Suprapubic skin (tissue), 4 donors: ENCODE measurements at regions not wholly inside any gene's neighbourhood (a gene's known extent, or its start where the extent isn't known, plus 50 kb on each side); places are given as distances from the start of the nearest gene placed in this dataset.

Experiments
- DNase-seq, 2 donors: peaks; one replicate each; pipeline ENCODE4 v3.0.0-alpha.2; 2019; ENCODE audit warnings: low spot score in 2 of 2
- H3K27ac ChIP-seq: fragments of 200-600 bp; sonication (generic); one replicate; pipeline ENCODE4 v1.5.1; 2019
- H3K27me3 ChIP-seq: fragments of 200-600 bp; sonication (generic); one replicate; pipeline ENCODE4 v1.5.1; 2019
- H3K36me3 ChIP-seq: fragments of 200-600 bp; sonication (generic); one replicate; pipeline ENCODE4 v1.5.1; 2019
- H3K4me1 ChIP-seq: fragments of 200-600 bp; sonication (generic); one replicate; pipeline ENCODE4 v1.5.1; 2019
- H3K4me3 ChIP-seq: fragments of 200-600 bp; sonication (generic); one replicate; pipeline ENCODE4 v1.5.1; 2019; ENCODE audit warnings: mild to moderate bottlenecking
- H3K9me3 ChIP-seq: fragments of 200-600 bp; sonication (generic); one replicate; pipeline ENCODE4 v1.5.1; 2019
- CTCF ChIP-seq, 2 donors: fragments of 200-600 bp in 1 of 2; fragments of 450-650 bp in 1 of 2; sonication (generic) in 1 of 2; IDR thresholded peaks; one replicate each; pipeline ENCODE4 v1.5.1; 2016 to 2019; ENCODE audit warnings: antibody characterized with exemption in 2 of 2, mild to moderate bottlenecking in 1 of 2, moderate library complexity in 1 of 2
- EP300 ChIP-seq: sonication (generic); formaldehyde crosslinking; IDR thresholded peaks from one replicate; pipeline ENCODE4 v1.6.1; 2017; ENCODE audit warnings: antibody characterized with exemption
- POLR2A ChIP-seq, 2 donors: fragments of 450-650 bp; IDR thresholded peaks; one replicate each; pipeline ENCODE4 v1.6.1; 2017; ENCODE audit warnings: antibody characterized with exemption in 2 of 2, mild to moderate bottlenecking in 2 of 2, moderate library complexity in 2 of 2
- POLR2AphosphoS5 ChIP-seq, 3 donors: sonication (generic); formaldehyde crosslinking; IDR thresholded peaks; one replicate each; pipeline ENCODE4 v1.6.1; 2017; ENCODE audit warnings: antibody characterized with exemption in 3 of 3
- WGBS: methylation state at CpG from one replicate; pipeline ENCODE4 v1.1.5; 2018; 5-methylcytosine and 5-hydroxymethylcytosine counted together

GRCh38 chr13:90352763-90353162 is 994.7 kb upstream of the MIR17HG start:
- no peak overlapping the region for H3K27ac ChIP-seq
- no peaks in the 10 kb centered on the region for H3K9me3 ChIP-seq
- no peaks in the 10 kb centered on the region for H3K4me1 ChIP-seq
- H3K4me3 ChIP-seq, result no peak overlapping the region
- H3K27me3 ChIP-seq, result no peaks in the 10 kb centered on the region
- TF ChIP-seq EP300, result no peak
- TF ChIP-seq POLR2AphosphoS5 (IDR thresholded peaks at IDR 0.05), result no peak
- no peak for TF ChIP-seq POLR2A (IDR thresholded peaks at IDR 0.05)
- no peak for TF ChIP-seq CTCF (IDR thresholded peaks at IDR 0.05)
- DNase-seq, result no peak
- H3K36me3 ChIP-seq, result no peaks in the 10 kb centered on the region
- WGBS, result 78% methylated on average over 1 of the region's 1 CpG

- Histone ChIP-seq H3K4me1 (no peaks in the 10 kb centered on the region), H3K9me3 (no peaks in the 10 kb centered on the region), H3K27ac (no peak overlapping the region), H3K36me3 (no peaks in the 10 kb centered on the region), H3K4me3 (no peak overlapping the region), H3K27me3 (no peaks in the 10 kb centered on the region)
- WGBS, result 94% methylated on average over 1 of the region's 1 CpG
- TF ChIP-seq EP300, result no peak
- no peak for TF ChIP-seq CTCF (IDR thresholded peaks at IDR 0.05)
- TF ChIP-seq POLR2A (IDR thresholded peaks at IDR 0.05), result no peak
- no peak for TF ChIP-seq POLR2AphosphoS5 (IDR thresholded peaks at IDR 0.05)
- DNase-seq, result no peak
Measured at GRCh38 chr13:90355162-90355751, 992.2 kb upstream of the MIR17HG start.

- Histone ChIP-seq H3K27me3 (no peaks in the 10 kb centered on the region), H3K27ac (no peak overlapping the region), H3K4me3 (no peak overlapping the region), H3K36me3 (no peaks in the 10 kb centered on the region), H3K4me1 (no peaks in the 10 kb centered on the region), H3K9me3 (no peaks in the 10 kb centered on the region)
- TF ChIP-seq POLR2AphosphoS5 (IDR thresholded peaks at IDR 0.05) (no peak), EP300 (no peak), POLR2A (IDR thresholded peaks at IDR 0.05) (no peak), CTCF (IDR thresholded peaks at IDR 0.05) (no peak)
- 83% methylated on average over 1 of the region's 1 CpG for WGBS
- no peak for DNase-seq
Measured at GRCh38 chr13:90360785-90361184, 986.7 kb upstream of the MIR17HG start.

GRCh38 chr13:90362707-90363106 is 984.8 kb upstream of the MIR17HG start:
- no peaks in the 10 kb centered on the region for H3K36me3 ChIP-seq
- DNase-seq, result no peak
- WGBS, result 36% methylated on average over 1 of the region's 1 CpG

GRCh38 chr13:90365130-90365529 is 982.4 kb upstream of the MIR17HG start:
- no peak for TF ChIP-seq POLR2AphosphoS5 (IDR thresholded peaks at IDR 0.05)
- TF ChIP-seq CTCF (IDR thresholded peaks at IDR 0.05), result no peak
- TF ChIP-seq EP300, result no peak
- TF ChIP-seq POLR2A (IDR thresholded peaks at IDR 0.05), result no peak
- Histone ChIP-seq H3K27me3 (no peaks in the 10 kb centered on the region), H3K4me3 (no peak overlapping the region), H3K9me3 (no peaks in the 10 kb centered on the region), H3K4me1 (no peaks in the 10 kb centered on the region), H3K36me3 (no peaks in the 10 kb centered on the region), H3K27ac (no peak overlapping the region)
- DNase-seq, result no peak
- WGBS, result 89% methylated on average over 1 of the region's 1 CpG

More at GRCh38 chr13:90362707-90363106, 984.8 kb upstream of the MIR17HG start:
- no peaks in the 10 kb centered on the region for H3K4me1 ChIP-seq
- H3K27ac ChIP-seq, result no peak overlapping the region
- H3K4me3 ChIP-seq, result no peak overlapping the region
- H3K9me3 ChIP-seq, result no peaks in the 10 kb centered on the region
- H3K27me3 ChIP-seq, result no peaks in the 10 kb centered on the region
- TF ChIP-seq EP300 (no peak), CTCF (IDR thresholded peaks at IDR 0.05) (no peak), POLR2A (IDR thresholded peaks at IDR 0.05) (no peak), POLR2AphosphoS5 (IDR thresholded peaks at IDR 0.05) (no peak)
